Ectodermal cell (in vitro differentiated cells): ENCODE measurements at regions not wholly inside any gene's neighbourhood (a gene's known extent, or its start where the extent isn't known, plus 50 kb on each side); places are given as distances from the start of the nearest gene placed in this dataset.
"Not testable (repeated sequence)": the region's sequence is repeated elsewhere in the genome, so short reads cannot be mapped to it uniquely, and the experiment has no call there.

Experiments used
- H3K27ac ChIP-seq: 2 replicates; pipeline ENCODE4 v1.7.0; 2013; ENCODE audit warnings: mild to moderate bottlenecking, low read depth, low read length; ENCODE audit not compliant: insufficient read depth, poor library complexity, severe bottlenecking
- H3K27me3 ChIP-seq: 2 replicates; pipeline ENCODE4 v1.7.0; 2013; ENCODE audit warnings: mild to moderate bottlenecking, low read length; ENCODE audit not compliant: insufficient read depth, control insufficient read depth, poor library complexity, severe bottlenecking
- H3K36me3 ChIP-seq: one replicate; pipeline ENCODE4 v1.7.0; 2013; ENCODE audit warnings: low read length; ENCODE audit not compliant: control insufficient read depth, insufficient read depth
- H3K4me1 ChIP-seq: one replicate; pipeline ENCODE4 v1.7.0; 2013; ENCODE audit warnings: low read length; ENCODE audit not compliant: control insufficient read depth, insufficient read depth
- H3K4me3 ChIP-seq: 2 replicates; pipeline ENCODE4 v1.7.0; 2013; ENCODE audit warnings: low read depth, low read length, control low read depth; ENCODE audit not compliant: insufficient read depth
- H3K9me3 ChIP-seq: 2 replicates; pipeline ENCODE4 v1.7.0; 2013; ENCODE audit warnings: mild to moderate bottlenecking, low read length, moderate library complexity; ENCODE audit not compliant: control insufficient read depth
- WGBS, 2 experiments: methylation state at CpG; one replicate each; pipeline ENCODE4 v1.1.7; 2013; ENCODE audit warnings: missing lambda C conversion rate in 2 of 2; 5-methylcytosine and 5-hydroxymethylcytosine counted together

- Histone ChIP-seq H3K4me3 (no peak overlapping the region), H3K27ac (no peak overlapping the region), H3K4me1 (peaks cover 11% of the 10 kb centered on the region), H3K9me3 (no peaks in the 10 kb centered on the region), H3K27me3 (no peaks in the 10 kb centered on the region), H3K36me3 (no peaks in the 10 kb centered on the region)
- 93 to 95% methylated on average over 3 of the region's 3 CpGs for WGBS, 2 experiments
Observed at GRCh38 chr2:221897718-221898117, 325.6 kb upstream of the EPHA4 start.

- WGBS, 2 experiments, result 85 to 87% methylated on average over 9 of the region's 10 CpGs
Observed at GRCh38 chr2:221896505-221897151, 324.5 kb upstream of the EPHA4 start.

GRCh38 chr2:221895366-221896121 is 323.4 kb upstream of the EPHA4 start:
- Histone ChIP-seq H3K4me1 (peaks cover 11% of the 10 kb centered on the region), H3K27ac (no peak overlapping the region), H3K36me3 (no peaks in the 10 kb centered on the region), H3K4me3 (no peak overlapping the region), H3K9me3 (no peaks in the 10 kb centered on the region), H3K27me3 (no peaks in the 10 kb centered on the region)
- WGBS, 2 experiments, result 84 to 86% methylated on average over 10 of the region's 10 CpGs

More at GRCh38 chr2:221896505-221897151, 324.5 kb upstream of the EPHA4 start:
- Histone ChIP-seq H3K27ac (no peak overlapping the region), H3K4me3 (no peak overlapping the region), H3K9me3 (no peaks in the 10 kb centered on the region), H3K4me1 (peaks cover 11% of the 10 kb centered on the region), H3K27me3 (no peaks in the 10 kb centered on the region), H3K36me3 (no peaks in the 10 kb centered on the region)

GRCh38 chr2:221893501-221893900 is 321.4 kb upstream of the EPHA4 start:
- Histone ChIP-seq H3K36me3 (no peaks in the 10 kb centered on the region), H3K4me1 (peaks cover 11% of the 10 kb centered on the region), H3K4me3 (no peak overlapping the region), H3K27me3 (no peaks in the 10 kb centered on the region), H3K27ac (no peak overlapping the region), H3K9me3 (no peaks in the 10 kb centered on the region)
- 96% methylated on average over 7 of the region's 8 CpGs for WGBS, 2 experiments

GRCh38 chr2:221892006-221892405 is 319.9 kb upstream of the EPHA4 start:
- H3K4me3 ChIP-seq, H3K27me3 ChIP-seq, H3K4me1 ChIP-seq, H3K36me3 ChIP-seq, H3K27ac ChIP-seq, H3K9me3 ChIP-seq: not testable (repeated sequence)
- WGBS, 2 experiments, result 88 to 94% methylated on average over 19 to 21 of the region's 31 CpGs

- H3K36me3 ChIP-seq, result no peaks in the 10 kb centered on the region
- peaks cover 13% of the 10 kb centered on the region for H3K4me1 ChIP-seq
- no peaks in the 10 kb centered on the region for H3K9me3 ChIP-seq
- H3K4me3 ChIP-seq, result no peak overlapping the region
- no peak overlapping the region for H3K27ac ChIP-seq
- WGBS, 2 experiments, result 60 to 64% methylated on average over 3 to 4 of the region's 4 CpGs
- H3K27me3 ChIP-seq, result no peaks in the 10 kb centered on the region
Observed at GRCh38 chr2:221883976-221884375, 311.9 kb upstream of the EPHA4 start.

GRCh38 chr2:221876016-221876415 is 303.9 kb upstream of the EPHA4 start:
- Histone ChIP-seq H3K36me3 (no peaks in the 10 kb centered on the region), H3K9me3 (no peaks in the 10 kb centered on the region), H3K27me3 (no peaks in the 10 kb centered on the region), H3K4me3 (no peak overlapping the region), H3K4me1 (no peaks in the 10 kb centered on the region), H3K27ac (no peak overlapping the region)

GRCh38 chr2:221874444-221874843 is 302.3 kb upstream of the EPHA4 start:
- no peaks in the 10 kb centered on the region for H3K27me3 ChIP-seq
- WGBS, 2 experiments, result 93 to 96% methylated on average over 2 of the region's 2 CpGs

GRCh38 chr2:221857719-221858118 is 285.6 kb upstream of the EPHA4 start:
- H3K4me3 ChIP-seq, result no peak overlapping the region
- H3K9me3 ChIP-seq, result no peaks in the 10 kb centered on the region
- no peaks in the 10 kb centered on the region for H3K27me3 ChIP-seq
- H3K36me3 ChIP-seq, result no peaks in the 10 kb centered on the region
- 65% methylated on average over 1 to 2 of the region's 2 CpGs for WGBS, 2 experiments
- no peaks in the 10 kb centered on the region for H3K4me1 ChIP-seq
- no peak overlapping the region for H3K27ac ChIP-seq

More at GRCh38 chr2:221874444-221874843, 302.3 kb upstream of the EPHA4 start:
- H3K4me3 ChIP-seq, result no peak overlapping the region
- H3K36me3 ChIP-seq, result no peaks in the 10 kb centered on the region
- H3K4me1 ChIP-seq, result no peaks in the 10 kb centered on the region
- no peak overlapping the region for H3K27ac ChIP-seq
- H3K9me3 ChIP-seq, result no peaks in the 10 kb centered on the region

GRCh38 chr2:221853297-221853696 is 281.2 kb upstream of the EPHA4 start:
- 92 to 94% methylated on average over 1 of the region's 1 CpG for WGBS, 2 experiments
- Histone ChIP-seq H3K9me3 (no peaks in the 10 kb centered on the region), H3K27ac (no peak overlapping the region), H3K36me3 (no peaks in the 10 kb centered on the region), H3K4me3 (no peak overlapping the region), H3K27me3 (no peaks in the 10 kb centered on the region), H3K4me1 (no peaks in the 10 kb centered on the region)
